GM21526 (cell line): ENCODE measurements at regions not wholly inside any gene's neighbourhood (a gene's known extent, or its start where the extent isn't known, plus 50 kb on each side); places are given as distances from the start of the nearest gene placed in this dataset.
"Not testable (repeated sequence)": the region's sequence is repeated elsewhere in the genome, so short reads cannot be mapped to it uniquely, and the experiment has no call there.

Experiments
- ATAC-seq: cut with Tn5 transposase; IDR thresholded peaks from one replicate; pipeline ENCODE4 v1.9.1; 2021; ENCODE audit warnings: moderate library complexity; ENCODE audit not compliant: unreplicated experiment, low FRiP score

- ATAC-seq = no peak
These were observed 287.1 kb upstream of the SMIM30 start for GRCh38 chr7:113405296-113406056.

DNA sequence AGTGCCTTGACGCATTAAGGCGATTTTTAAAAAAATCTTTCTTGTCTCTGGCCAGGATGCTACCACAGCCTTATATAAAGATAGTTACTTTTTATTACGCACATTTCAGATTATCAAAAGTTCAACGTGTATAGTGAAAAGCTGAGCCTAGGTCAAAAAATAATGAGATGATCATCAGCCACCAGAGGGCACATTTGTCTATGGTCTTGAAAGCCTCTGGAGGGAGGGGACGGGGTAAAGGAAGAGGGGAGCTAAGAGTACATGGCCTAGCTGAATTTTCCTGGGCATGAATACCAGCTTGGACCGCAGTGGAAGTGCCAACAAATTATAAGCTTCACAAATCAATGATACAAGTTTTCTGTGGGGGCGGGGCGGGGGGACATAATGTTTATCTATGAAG, 285.9 kb upstream of the SMIM30 start:
- ATAC-seq = no peak

DNA sequence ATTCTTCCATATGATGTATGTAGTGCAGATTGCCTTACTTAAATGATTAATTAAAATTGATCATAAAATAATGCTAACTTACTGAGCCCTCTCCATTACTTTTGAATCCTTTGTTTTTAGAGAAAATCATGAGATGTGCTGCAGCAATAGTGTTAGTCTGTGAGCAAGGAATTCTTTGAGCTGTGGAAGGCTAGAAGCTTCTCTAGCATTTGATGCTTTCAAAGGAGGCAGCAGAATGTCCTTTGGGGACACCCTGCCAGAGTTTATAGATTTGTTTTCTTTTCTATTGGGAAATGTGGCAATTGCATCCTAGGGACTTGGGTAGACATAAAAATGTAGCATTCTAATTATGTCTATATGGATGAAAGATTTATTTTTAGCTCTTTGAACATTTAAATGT, 284.1 kb upstream of the SMIM30 start:
- no peak for ATAC-seq

DNA sequence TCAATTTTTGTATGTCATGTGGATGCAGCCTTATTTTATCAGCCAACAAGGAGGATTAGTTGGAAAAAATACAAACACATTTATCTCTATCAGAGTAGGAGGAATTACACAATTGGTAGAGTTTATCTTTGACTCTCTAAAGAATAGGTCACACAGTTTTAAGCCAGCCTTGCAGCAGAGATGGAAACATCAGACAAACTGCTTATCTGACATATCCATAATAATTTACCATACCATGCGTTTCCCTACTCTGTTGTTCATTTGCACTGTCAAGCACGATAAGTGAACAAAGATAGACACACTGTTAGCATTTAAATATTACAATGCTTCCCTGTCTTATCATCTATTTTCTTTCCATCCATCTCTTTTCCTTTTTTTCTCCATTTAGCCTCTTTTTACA, 283.7 kb upstream of the SMIM30 start:
- no peak for ATAC-seq

- no peak for ATAC-seq
These were observed 276.5 kb upstream of the SMIM30 start for GRCh38 chr7:113394856-113395255.

GRCh38 chr7:113392841-113393540, 274.6 kb upstream of the SMIM30 start:
- ATAC-seq = no peak

DNA sequence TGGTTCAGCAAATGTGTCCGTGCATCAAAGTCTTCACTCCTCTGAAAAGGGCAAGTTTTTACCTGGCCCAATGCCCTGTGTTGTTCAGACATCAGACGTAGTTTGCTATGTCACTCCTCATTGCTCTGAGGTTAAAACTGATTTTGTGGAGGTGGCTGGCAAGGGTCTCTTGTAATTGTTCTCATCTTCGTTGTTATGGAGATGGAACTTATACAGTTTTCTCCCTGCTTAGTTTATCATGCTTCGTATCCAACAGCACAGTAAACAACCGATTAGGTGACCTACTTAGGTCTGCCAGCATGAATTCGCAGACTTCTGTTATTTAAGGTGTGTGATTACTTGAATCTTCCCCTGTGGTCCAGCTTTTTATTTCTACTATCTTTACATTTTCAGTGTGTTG, 274.1 kb upstream of the SMIM30 start:
- no peak for ATAC-seq

DNA sequence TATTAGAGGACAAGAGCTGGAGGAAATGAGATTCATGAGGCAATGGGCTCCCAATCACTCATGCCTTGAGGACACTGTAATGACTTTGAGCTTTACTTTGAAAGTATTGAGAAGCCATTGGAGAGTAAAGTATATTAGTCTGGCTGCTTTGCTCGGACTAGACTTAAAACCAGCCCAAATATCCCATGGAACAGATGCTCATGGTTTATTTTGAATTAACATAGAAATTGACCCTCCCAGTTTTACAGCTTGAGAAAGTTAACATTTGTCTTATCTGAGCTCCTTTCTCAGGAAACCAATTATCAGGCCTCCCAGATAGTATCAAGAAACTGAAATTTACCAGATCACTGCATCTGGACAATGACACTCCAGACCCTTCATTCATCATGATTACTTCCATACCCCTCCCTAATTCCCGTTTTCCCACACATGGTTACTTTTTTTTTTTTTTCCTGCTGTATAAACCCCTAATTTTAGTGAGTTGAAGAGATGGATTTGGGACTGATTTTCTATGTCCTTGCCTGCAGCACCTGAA, 270.8 kb upstream of the SMIM30 start:
- no peak for ATAC-seq

DNA sequence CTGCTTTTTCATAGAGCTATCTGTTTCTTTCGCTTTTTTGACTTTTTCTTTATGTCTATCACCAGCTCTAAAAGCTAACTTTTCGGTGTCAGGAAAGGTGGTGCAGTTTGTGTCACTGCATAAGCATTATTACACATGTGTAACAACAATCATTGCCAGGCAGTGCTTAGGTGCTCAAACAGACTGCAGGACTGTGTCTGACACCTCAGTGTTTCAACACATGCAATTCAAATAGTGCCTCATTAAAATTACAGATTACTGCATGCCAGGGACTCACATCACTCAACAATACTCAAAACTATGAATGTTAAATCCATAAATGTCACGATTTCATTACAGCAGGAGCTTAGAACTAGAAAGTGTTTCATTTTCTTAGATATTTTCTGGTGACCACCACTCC, 265.3 kb upstream of the SMIM30 start:
- no peak for ATAC-seq

DNA sequence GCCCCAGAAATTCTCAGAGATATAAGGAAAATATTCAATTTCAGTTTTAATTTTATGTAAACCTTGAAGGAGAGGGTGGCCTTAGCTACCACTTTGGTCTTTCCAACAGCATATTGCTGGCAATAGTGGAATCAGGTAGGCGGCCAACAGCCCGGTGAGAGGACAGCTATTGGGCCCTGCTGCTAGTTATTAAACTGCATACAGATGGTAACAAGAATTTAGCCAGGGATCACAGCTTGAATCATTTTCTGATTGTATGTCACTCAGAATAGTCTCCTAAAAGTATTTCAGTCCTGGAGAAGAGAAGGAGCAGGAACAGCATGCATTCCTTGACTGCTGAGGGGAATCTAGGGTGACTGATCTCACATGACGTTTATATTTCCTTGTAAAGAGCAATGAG, 261.4 kb upstream of the SMIM30 start:
- ATAC-seq = no peak

DNA sequence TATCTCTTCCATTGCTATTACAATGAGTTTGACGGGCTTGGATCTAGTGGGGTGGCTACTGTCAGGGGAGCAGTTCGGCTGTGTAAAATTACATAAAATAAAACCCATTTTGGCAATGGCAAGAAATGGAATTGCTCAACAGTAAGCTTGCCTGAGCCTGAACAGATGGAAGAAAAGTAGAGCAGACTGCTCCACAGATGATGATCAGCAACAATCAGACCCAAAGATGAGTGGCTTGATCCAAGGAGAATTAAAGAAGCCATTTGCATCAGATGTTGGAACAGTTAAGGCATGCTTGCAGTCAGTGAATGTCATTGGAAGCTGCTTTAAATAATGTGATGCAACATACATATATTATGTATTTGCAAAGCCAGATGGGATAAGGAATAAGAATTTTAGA, 256.6 kb upstream of the SMIM30 start:
- ATAC-seq = no peak

GRCh38 chr7:113373863-113374262, 255.5 kb upstream of the SMIM30 start:
- ATAC-seq = no peak

GRCh38 chr7:113371416-113372043, 253.2 kb upstream of the SMIM30 start:
- no peak for ATAC-seq

GRCh38 chr7:113370910-113371309, 252.6 kb upstream of the SMIM30 start:
- no peak for ATAC-seq

DNA sequence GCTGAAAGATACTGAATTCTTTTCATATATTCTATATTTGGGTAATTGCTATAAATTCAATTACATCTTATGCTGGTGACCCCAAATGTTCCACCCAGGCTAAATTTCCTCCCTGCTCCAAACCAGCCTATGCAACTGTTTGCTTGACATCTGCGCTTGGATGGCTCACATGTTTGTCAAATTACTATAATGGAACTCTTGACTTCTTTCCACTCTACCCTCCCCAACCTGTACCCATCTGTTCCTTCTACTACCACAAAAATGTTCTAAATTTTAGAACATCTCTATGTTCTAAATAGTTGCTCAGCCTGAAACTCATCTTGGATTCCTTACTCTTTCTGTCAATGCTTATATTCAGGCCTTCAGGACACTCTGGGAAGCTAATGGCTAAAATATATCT, 249.9 kb upstream of the SMIM30 start:
- ATAC-seq = no peak

DNA sequence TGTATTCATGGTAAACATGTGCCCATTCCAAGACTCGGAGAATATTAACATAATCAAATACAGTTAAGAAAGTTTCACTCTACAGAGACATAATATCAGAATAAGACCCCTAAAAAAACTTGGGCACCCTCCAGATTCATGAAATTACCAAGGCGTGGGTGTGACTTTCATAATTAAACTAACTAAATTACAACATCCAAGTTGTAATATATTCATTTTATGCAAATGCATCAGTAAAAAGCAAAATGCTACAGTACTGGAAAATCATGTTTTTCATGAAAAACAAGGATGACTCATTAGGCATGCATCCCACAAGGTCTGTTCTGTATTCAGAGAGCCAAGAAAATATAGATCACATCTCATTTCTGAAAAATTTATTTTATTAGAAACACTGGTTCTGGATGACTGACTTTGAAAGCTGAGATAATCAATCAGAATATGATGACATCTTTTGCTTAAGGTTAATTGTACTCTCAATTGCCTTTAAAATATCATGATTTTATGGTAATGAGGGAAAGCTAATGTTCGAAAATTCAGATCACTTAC, 248.8 kb upstream of the SMIM30 start:
- no peak for ATAC-seq

GRCh38 chr7:113366122-113366521, 247.8 kb upstream of the SMIM30 start:
- ATAC-seq = no peak

DNA sequence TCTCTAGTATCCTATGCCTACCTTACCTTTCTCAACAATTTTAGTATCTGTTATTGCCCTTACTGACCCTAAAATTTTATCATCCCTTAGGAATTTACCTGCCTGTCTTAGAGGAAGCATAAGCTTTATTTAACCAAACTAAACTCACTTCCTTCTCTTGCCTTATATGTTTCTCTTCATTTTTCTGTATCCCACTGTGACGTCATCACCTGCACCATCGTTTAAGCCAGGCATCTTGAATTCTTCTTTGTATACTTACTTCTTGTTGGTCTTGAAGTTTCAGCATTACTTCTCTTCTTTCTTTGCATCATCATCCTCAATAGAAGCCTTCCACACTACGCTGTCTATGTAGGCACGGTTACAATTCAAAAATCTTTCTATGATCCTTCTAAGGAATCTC, 231.0 kb upstream of the SMIM30 start:
- ATAC-seq = no peak

DNA sequence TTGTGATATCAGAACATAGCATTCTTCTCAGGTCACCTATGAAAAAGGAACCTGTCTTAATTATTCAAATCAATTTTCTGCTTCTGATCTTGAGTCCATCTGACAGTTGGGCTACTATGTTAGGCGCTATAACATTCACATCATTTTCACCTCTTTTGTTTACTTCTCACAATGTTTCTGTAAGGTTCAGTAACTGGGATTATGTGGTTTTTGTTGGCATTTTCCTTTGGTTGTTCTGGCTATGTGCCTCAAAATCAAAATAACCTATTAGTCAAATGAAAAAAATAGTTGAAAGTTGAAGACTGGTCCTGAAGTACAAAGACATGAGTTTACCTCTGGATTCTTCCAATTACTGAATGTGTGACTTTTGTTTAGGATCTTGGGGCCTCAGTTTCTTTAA, 221.3 kb upstream of the SMIM30 start:
- ATAC-seq = no peak

- no peak for ATAC-seq
These were observed 219.8 kb upstream of the SMIM30 start for GRCh38 chr7:113338071-113338696.

GRCh38 chr7:113336838-113337237, 218.5 kb upstream of the SMIM30 start:
- not testable (repeated sequence) for ATAC-seq
